ENCODE measurements at regions not wholly inside any gene's neighbourhood (a gene's known extent, or its start where the extent isn't known, plus 50 kb on each side); places are given as distances from the start of the nearest gene placed in this dataset.

DNA sequence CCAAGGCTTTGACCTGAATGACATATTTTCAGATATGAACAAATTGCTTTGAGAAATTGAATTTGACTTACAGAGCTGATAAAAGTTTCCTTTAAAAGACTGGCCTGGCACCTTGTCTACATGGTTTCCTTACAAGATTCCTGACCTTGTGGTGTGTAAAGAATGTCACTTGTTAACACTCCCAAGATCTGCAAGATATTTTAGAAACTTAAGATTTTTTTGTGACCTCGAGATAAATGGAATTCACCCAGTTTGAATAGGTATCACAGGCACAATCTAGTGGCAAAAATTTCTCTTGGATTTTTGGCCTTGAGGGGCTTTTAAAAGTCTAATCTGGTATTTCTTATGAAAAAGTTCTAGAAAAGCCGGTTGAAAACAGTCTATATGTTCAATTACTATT is 1568.9 kb upstream of the IGFBP7 start:
- no peak for TF ChIP-seq SIN3A (IDR thresholded peaks at IDR 0.05; ENCODE audit: low read depth, low read length)
- TF ChIP-seq, protein P1, sequence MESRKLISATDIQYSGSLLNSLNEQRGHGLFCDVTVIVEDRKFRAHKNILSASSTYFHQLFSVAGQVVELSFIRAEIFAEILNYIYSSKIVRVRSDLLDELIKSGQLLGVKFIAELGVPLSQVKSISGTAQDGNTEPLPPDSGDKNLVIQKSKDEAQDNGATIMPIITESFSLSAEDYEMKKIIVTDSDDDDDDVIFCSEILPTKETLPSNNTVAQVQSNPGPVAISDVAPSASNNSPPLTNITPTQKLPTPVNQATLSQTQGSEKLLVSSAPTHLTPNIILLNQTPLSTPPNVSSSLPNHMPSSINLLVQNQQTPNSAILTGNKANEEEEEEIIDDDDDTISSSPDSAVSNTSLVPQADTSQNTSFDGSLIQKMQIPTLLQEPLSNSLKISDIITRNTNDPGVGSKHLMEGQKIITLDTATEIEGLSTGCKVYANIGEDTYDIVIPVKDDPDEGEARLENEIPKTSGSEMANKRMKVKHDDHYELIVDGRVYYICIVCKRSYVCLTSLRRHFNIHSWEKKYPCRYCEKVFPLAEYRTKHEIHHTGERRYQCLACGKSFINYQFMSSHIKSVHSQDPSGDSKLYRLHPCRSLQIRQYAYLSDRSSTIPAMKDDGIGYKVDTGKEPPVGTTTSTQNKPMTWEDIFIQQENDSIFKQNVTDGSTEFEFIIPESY (IDR thresholded peaks at IDR 0.05), result no peak
- TF ChIP-seq, protein P2, sequence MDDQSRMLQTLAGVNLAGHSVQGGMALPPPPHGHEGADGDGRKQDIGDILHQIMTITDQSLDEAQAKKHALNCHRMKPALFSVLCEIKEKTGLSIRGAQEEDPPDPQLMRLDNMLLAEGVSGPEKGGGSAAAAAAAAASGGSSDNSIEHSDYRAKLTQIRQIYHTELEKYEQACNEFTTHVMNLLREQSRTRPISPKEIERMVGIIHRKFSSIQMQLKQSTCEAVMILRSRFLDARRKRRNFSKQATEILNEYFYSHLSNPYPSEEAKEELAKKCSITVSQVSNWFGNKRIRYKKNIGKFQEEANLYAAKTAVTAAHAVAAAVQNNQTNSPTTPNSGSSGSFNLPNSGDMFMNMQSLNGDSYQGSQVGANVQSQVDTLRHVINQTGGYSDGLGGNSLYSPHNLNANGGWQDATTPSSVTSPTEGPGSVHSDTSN (IDR thresholded peaks at IDR 0.05; ENCODE audit: insufficient replicate concordance, low read depth, low read length), result no peak
- TF ChIP-seq MXI1 (IDR thresholded peaks at IDR 0.05; ENCODE audit: low read depth, low read length), result no peak
- no peak for TF ChIP-seq TAF1 (IDR thresholded peaks at IDR 0.05; ENCODE audit: borderline replicate concordance, low read depth, low read length)
- TF ChIP-seq NRF1 (conservative IDR thresholded peaks at IDR 0.05; ENCODE audit: low read depth, low read length), result no peak
- TF ChIP-seq POLR2AphosphoS5 (IDR thresholded peaks at IDR 0.05; ENCODE audit: low read length), result no peak
- no peak for TF ChIP-seq BHLHE40 (IDR thresholded peaks at IDR 0.05; ENCODE audit: borderline replicate concordance in 1 of 2, low read depth in 2 of 2, low read length in 1 of 2)
- TF ChIP-seq, protein P3, sequence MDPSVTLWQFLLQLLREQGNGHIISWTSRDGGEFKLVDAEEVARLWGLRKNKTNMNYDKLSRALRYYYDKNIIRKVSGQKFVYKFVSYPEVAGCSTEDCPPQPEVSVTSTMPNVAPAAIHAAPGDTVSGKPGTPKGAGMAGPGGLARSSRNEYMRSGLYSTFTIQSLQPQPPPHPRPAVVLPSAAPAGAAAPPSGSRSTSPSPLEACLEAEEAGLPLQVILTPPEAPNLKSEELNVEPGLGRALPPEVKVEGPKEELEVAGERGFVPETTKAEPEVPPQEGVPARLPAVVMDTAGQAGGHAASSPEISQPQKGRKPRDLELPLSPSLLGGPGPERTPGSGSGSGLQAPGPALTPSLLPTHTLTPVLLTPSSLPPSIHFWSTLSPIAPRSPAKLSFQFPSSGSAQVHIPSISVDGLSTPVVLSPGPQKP (IDR thresholded peaks at IDR 0.05; ENCODE audit: low read depth, low read length), result no peak
- TF ChIP-seq, protein P4, sequence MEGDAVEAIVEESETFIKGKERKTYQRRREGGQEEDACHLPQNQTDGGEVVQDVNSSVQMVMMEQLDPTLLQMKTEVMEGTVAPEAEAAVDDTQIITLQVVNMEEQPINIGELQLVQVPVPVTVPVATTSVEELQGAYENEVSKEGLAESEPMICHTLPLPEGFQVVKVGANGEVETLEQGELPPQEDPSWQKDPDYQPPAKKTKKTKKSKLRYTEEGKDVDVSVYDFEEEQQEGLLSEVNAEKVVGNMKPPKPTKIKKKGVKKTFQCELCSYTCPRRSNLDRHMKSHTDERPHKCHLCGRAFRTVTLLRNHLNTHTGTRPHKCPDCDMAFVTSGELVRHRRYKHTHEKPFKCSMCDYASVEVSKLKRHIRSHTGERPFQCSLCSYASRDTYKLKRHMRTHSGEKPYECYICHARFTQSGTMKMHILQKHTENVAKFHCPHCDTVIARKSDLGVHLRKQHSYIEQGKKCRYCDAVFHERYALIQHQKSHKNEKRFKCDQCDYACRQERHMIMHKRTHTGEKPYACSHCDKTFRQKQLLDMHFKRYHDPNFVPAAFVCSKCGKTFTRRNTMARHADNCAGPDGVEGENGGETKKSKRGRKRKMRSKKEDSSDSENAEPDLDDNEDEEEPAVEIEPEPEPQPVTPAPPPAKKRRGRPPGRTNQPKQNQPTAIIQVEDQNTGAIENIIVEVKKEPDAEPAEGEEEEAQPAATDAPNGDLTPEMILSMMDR (IDR thresholded peaks at IDR 0.05 in 2 of 3, conservative IDR thresholded peaks at IDR 0.05 in 1 of 3; ENCODE audit: control insufficient read depth in 2 of 3, extremely low read depth in 1 of 3, insufficient read depth in 1 of 3, low read depth in 3 of 3, low read length in 3 of 3), result no peak
- TF ChIP-seq RB1 (IDR thresholded peaks at IDR 0.05; ENCODE audit: borderline replicate concordance), result no peak

Data from GM12878 (cell line).